PC-9 (cell line): ENCODE measurements at regions not wholly inside any gene's neighbourhood (a gene's known extent, or its start where the extent isn't known, plus 50 kb on each side); places are given as distances from the start of the nearest gene placed in this dataset.

Experiments
- BruUV-seq: library from RNA; stranded (reverse); fragments of 400-500 nt; replicated peaks from 2 replicates; lab custom pipeline; 2021; lab: Mats Ljungman, UMichigan
- CTCF ChIA-PET: fragments of 300-600 bp; sonication (Branson Sonifier 250); formaldehyde crosslinking; loops from one replicate; lab custom pipeline; 2022; ENCODE audit warnings: antibody characterized with exemption; lab: Charles Lee
- POLR2A ChIA-PET: fragments of 300-600 bp; sonication (Branson Sonifier 250); formaldehyde crosslinking; loops from one replicate; lab custom pipeline; 2022; ENCODE audit warnings: antibody characterized with exemption; ENCODE audit not compliant: unreplicated experiment; lab: Charles Lee
- DNase-seq, 2 experiments: peaks; one replicate each; pipeline versions ENCODE4 v3.0.0 to v3.0.0-alpha.2; 2015 to 2022; ENCODE audit warnings: mixed read lengths in 1 of 2
- H2AFZ ChIP-seq: fragments of 200-600 bp; sonication (generic); 2 replicates; pipeline ENCODE4 v1.8.1; 2017; ENCODE audit warnings: antibody characterized with exemption
- H3F3A ChIP-seq: fragments of 200-600 bp; sonication (generic); 2 replicates; pipeline ENCODE4 v1.8.1; 2017; ENCODE audit warnings: antibody characterized with exemption, mild to moderate bottlenecking, low read depth; ENCODE audit not compliant: insufficient read depth
- H3K27ac ChIP-seq: fragments of 200-600 bp; sonication (generic); 2 replicates; pipeline ENCODE4 v1.6.1; 2016; ENCODE audit warnings: mixed run types
- H3K27me3 ChIP-seq: fragments of 200-600 bp; sonication (generic); 2 replicates; pipeline ENCODE4 v1.6.1; 2016; ENCODE audit warnings: low read depth, mixed run types; ENCODE audit not compliant: insufficient read depth
- H3K36me3 ChIP-seq: fragments of 200-600 bp; sonication (generic); 2 replicates; pipeline ENCODE4 v1.6.1; 2016; ENCODE audit warnings: low read depth, mixed run types
- H3K4me1 ChIP-seq: fragments of 200-600 bp; sonication (generic); replicated peaks from 2 replicates; pipeline ENCODE4 v1.6.1; 2016; ENCODE audit warnings: mixed run types; ENCODE audit not compliant: insufficient read depth
- H3K4me2 ChIP-seq: fragments of 200-600 bp; sonication (generic); 2 replicates; pipeline ENCODE4 v1.6.1; 2017; ENCODE audit warnings: mixed run types
- H3K4me3 ChIP-seq: fragments of 200-600 bp; sonication (generic); 2 replicates; pipeline ENCODE4 v1.6.1; 2016; ENCODE audit warnings: mixed run types
- H3K79me2 ChIP-seq: fragments of 200-600 bp; sonication (generic); 2 replicates; pipeline ENCODE4 v1.6.1; 2017; ENCODE audit warnings: low read depth, mixed run types
- H3K9me2 ChIP-seq: fragments of 200-600 bp; sonication (generic); 2 replicates; pipeline ENCODE4 v1.8.1; 2017; ENCODE audit warnings: mild to moderate bottlenecking; ENCODE audit not compliant: insufficient read depth
- H3K9me3 ChIP-seq: fragments of 200-600 bp; sonication (generic); 2 replicates; pipeline ENCODE4 v1.8.1; 2016; ENCODE audit warnings: low read depth; ENCODE audit not compliant: insufficient read depth
- H4K20me1 ChIP-seq: fragments of 200-600 bp; sonication (generic); 2 replicates; pipeline ENCODE4 v1.8.1; 2017; ENCODE audit not compliant: insufficient read depth
- EZH2 ChIP-seq: fragments of 200-600 bp; sonication (generic); IDR thresholded peaks from 2 replicates; pipeline ENCODE4 v1.8.0; 2017; ENCODE audit warnings: antibody characterized with exemption, low read depth
- intact Hi-C: fragments of 100-400 bp; cut with micrococcal nuclease; formaldehyde crosslinking; loops from one replicate; pipeline ENCODE4 v1.10.0; 2022; ENCODE audit not compliant: unreplicated experiment
- TF ChIP-seq, protein P1 (sequence below): fragments of 200-600 bp; sonication (generic); conservative IDR thresholded peaks from 2 replicates; pipeline ENCODE4 v1.6.1; 2017; ENCODE audit warnings: mixed run types, antibody characterized with exemption, mild to moderate bottlenecking, moderate library complexity

GRCh38 chr3:15974647-15975046 is 176.9 kb upstream of the ANKRD28 start:
- intact Hi-C loops = no loop called here

GRCh38 chr3:15976524-15976923 is 178.7 kb upstream of the ANKRD28 start:
- no TSS peak for BruUV-seq
- intact Hi-C loops = no loop called here
- Histone ChIP-seq H3K79me2 (no peaks in the 10 kb centered on the region), H3K27ac (no peak overlapping the region), H3K4me1 (no peaks in the 10 kb centered on the region), H3K9me3 (peaks cover 2% of the 10 kb centered on the region; the same call in 1 of the 2 replicates), H3K4me3 (no peak overlapping the region), H3F3A (peaks cover 3% of the 10 kb centered on the region), H3K36me3 (no peaks in the 10 kb centered on the region), H3K9me2 (no peaks in the 10 kb centered on the region), H3K27me3 (no peaks in the 10 kb centered on the region), H3K4me2 (no peak overlapping the region), H2AFZ (no peak overlapping the region), H4K20me1 (no peaks in the 10 kb centered on the region)
- no peak for DNase-seq
- POLR2A ChIA-PET = no interaction called here
- CTCF ChIA-PET = no interaction called here
- TF ChIP-seq, protein P1, sequence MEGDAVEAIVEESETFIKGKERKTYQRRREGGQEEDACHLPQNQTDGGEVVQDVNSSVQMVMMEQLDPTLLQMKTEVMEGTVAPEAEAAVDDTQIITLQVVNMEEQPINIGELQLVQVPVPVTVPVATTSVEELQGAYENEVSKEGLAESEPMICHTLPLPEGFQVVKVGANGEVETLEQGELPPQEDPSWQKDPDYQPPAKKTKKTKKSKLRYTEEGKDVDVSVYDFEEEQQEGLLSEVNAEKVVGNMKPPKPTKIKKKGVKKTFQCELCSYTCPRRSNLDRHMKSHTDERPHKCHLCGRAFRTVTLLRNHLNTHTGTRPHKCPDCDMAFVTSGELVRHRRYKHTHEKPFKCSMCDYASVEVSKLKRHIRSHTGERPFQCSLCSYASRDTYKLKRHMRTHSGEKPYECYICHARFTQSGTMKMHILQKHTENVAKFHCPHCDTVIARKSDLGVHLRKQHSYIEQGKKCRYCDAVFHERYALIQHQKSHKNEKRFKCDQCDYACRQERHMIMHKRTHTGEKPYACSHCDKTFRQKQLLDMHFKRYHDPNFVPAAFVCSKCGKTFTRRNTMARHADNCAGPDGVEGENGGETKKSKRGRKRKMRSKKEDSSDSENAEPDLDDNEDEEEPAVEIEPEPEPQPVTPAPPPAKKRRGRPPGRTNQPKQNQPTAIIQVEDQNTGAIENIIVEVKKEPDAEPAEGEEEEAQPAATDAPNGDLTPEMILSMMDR = no peak
- TF ChIP-seq EZH2 = no peak

More at GRCh38 chr3:15974647-15975046, 176.9 kb upstream of the ANKRD28 start:
- Histone ChIP-seq H3K9me2 (no peaks in the 10 kb centered on the region), H3K9me3 (peaks cover 4% of the 10 kb centered on the region; the same call in 1 of the 2 replicates), H3K4me2 (no peak overlapping the region), H3K36me3 (no peaks in the 10 kb centered on the region), H3K27me3 (no peaks in the 10 kb centered on the region), H3K79me2 (no peaks in the 10 kb centered on the region), H4K20me1 (no peaks in the 10 kb centered on the region), H3K27ac (no peak overlapping the region), H3K4me3 (no peak overlapping the region), H3F3A (no peaks in the 10 kb centered on the region), H3K4me1 (no peaks in the 10 kb centered on the region), H2AFZ (no peak overlapping the region)
- BruUV-seq = no TSS peak
- ChIA-PET CTCF (no interaction called here), POLR2A (interaction anchor here (0.6 kb wide), 1 partner anchor 866 kb away, joined by 3 read pairs; no protein-coding TSS in a partner anchor)
- DNase-seq = no peak
- TF ChIP-seq, protein P1 = 0 out of 2 replicates have a peak, but pooled peaks have one; percentile 26
- no peak for TF ChIP-seq EZH2

DNA sequence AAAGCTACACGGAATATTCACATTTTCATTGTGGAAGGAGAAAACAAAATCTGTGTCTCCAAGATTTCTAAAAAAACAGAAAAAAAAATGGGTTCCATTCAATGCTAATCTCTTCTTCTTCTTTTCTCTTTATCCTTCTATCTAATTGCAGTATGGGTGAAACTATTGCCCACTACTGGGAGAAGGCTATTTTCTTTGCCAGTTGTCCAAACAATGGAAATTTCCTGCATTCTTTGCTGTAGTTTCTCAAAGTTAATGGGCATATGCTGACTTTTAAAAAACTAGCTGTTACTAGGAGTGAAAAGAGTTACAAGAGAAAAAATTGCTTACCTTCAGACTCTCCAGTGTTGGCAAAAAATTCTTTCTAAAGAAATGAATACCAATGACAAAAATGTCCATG is 179.3 kb upstream of the ANKRD28 start:
- DNase-seq = no peak
- H3K36me3 ChIP-seq = no peaks in the 10 kb centered on the region
- ChIA-PET CTCF (no interaction called here), POLR2A (no interaction called here)
- peaks cover 5% of the 10 kb centered on the region for H3K4me1 ChIP-seq
- no peak overlapping the region for H2AFZ ChIP-seq
- H3K9me3 ChIP-seq = no peaks in the 10 kb centered on the region
- H3K9me2 ChIP-seq = no peaks in the 10 kb centered on the region
- H3K27me3 ChIP-seq = no peaks in the 10 kb centered on the region
- BruUV-seq = no TSS peak
- TF ChIP-seq EZH2 = no peak
- TF ChIP-seq, protein P1 = no peak
- H3F3A ChIP-seq = peaks cover 9% of the 10 kb centered on the region
- intact Hi-C loops = no loop called here
- H3K4me3 ChIP-seq = no peak overlapping the region
- no peaks in the 10 kb centered on the region for H4K20me1 ChIP-seq
- H3K27ac ChIP-seq = no peak overlapping the region
- H3K79me2 ChIP-seq = no peaks in the 10 kb centered on the region
- H3K4me2 ChIP-seq = no peak overlapping the region
